Body of pancreas (tissue), 4 donors: ENCODE measurements at regions not wholly inside any gene's neighbourhood (a gene's known extent, or its start where the extent isn't known, plus 50 kb on each side); places are given as distances from the start of the nearest gene placed in this dataset.

Experiments used
- ATAC-seq: fragments of 150-250 bp; one replicate; pipeline ENCODE4 v1.9.1; 2016
- DNase-seq, 4 donors: peaks; one replicate each; pipeline ENCODE4 v3.0.0-alpha.2; 2019
- H3K27ac ChIP-seq, 4 donors: fragments of 200-600 bp; sonication (generic); 1 replicate in 3 of 4; 2 replicates in 1 of 4; pipeline versions ENCODE4 v1.5.1 to v1.6.1; 2016 to 2019; ENCODE audit warnings: mild to moderate bottlenecking in 1 of 4, mixed read lengths in 1 of 4, moderate library complexity in 1 of 4
- H3K27me3 ChIP-seq, 2 donors: fragments of 200-600 bp; sonication (generic); one replicate each; pipeline ENCODE4 v1.6.0; 2016; ENCODE audit warnings: mild to moderate bottlenecking in 1 of 2
- H3K36me3 ChIP-seq, 2 donors: fragments of 200-600 bp; sonication (generic); replicated peaks in 1 of 2; 2 replicates each; pipeline ENCODE4 v1.5.1; 2016; ENCODE audit warnings: low read depth in 2 of 2; ENCODE audit not compliant: insufficient read depth in 1 of 2
- H3K4me1 ChIP-seq: fragments of 200-600 bp; sonication (generic); one replicate; pipeline ENCODE4 v1.6.0; 2016
- H3K4me3 ChIP-seq, 2 donors: fragments of 200-600 bp; sonication (generic); 1 replicate in 1 of 2; 2 replicates in 1 of 2; pipeline ENCODE4 v1.5.1; 2016 to 2019
- H3K9me3 ChIP-seq, 3 donors: fragments of 200-600 bp; sonication (generic); 1 replicate in 2 of 3; 2 replicates in 1 of 3; pipeline ENCODE4 v1.5.1; 2016
- POLR2A ChIP-seq, 3 donors: fragments of 450-650 bp; IDR thresholded peaks; one replicate each; pipeline ENCODE4 v1.6.1; 2016; ENCODE audit warnings: antibody characterized with exemption in 3 of 3, mild to moderate bottlenecking in 2 of 3
- WGBS, 2 donors: methylation state at CpG; one replicate each; pipeline ENCODE4 v1.1.5; 2017; 5-methylcytosine and 5-hydroxymethylcytosine counted together
- intact Hi-C: fragments of 100-400 bp; cut with DNase I; formaldehyde crosslinking; loops from one replicate; pipeline ENCODE4 v1.15.1; 2023
- TF ChIP-seq, protein P1 (sequence below), 7 experiments: fragments of 450-650 bp in 4 of 7; fragments of 200-600 bp in 3 of 7; sonication (generic) in 3 of 7; IDR thresholded peaks; one replicate each; pipeline ENCODE4 v1.5.1; 2016 to 2019; ENCODE audit warnings: antibody characterized with exemption in 7 of 7

DNA sequence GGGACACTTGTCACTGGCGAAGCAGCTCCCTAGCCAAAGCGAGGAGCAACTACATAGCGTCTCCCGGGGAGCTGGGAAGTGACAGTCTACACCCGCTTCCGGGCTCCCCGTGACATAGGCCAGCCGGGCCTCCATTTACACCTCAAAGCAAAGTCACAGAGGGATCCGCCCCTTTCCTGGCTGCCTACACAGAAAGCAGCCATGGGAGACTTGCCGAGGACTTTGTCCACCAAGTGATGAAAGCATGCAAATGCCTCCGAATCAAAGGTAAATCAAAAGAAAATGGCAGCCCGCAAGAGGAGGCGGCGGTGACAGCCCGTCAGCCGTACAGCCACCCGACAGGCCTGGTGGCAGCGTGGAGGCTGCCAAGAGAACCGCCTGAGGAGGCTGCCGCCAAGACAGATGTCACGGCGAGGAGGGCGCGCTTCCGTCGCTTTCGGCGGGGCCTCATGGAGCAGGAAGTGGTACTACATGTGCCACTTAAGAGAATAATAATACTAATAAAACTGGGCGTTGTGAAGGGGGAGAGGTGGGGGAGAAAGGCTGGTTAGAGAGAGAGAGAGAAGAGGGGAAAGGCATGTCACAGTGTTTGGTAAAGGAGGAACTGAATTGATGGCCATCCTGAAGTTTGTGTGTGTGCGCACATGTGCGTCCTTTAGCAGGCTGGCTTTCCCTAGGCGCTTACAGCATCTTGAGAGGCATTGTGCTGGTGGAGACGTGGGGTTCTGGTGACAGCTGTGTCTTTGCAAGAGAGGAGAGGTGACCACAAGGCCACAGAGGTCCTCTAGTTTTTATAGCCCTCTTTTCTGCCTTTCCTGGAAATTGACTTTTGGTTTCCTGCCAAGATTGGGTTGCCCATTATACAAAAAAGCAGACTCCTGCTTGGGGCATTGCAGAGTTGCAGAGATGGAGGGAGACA is 661.7 kb downstream of the VRK1 start:
- H3K9me3 ChIP-seq, result peaks cover 0 to 9% (median 0%) of the 10 kb centered on the region in 3 donors
- intact Hi-C loops, result no loop called here
- no peak overlapping the region for H3K27ac ChIP-seq
- 22 to 34% methylated on average over 30 to 33 of the region's 33 CpGs for WGBS, 2 donors
- no peak overlapping the region for H3K4me3 ChIP-seq
- ATAC-seq (peak; percentile 42), DNase-seq (peak; percentile 17 to 52 (median 42))
- peaks cover 5% of the 10 kb centered on the region for H3K4me1 ChIP-seq
- TF ChIP-seq, protein P1, sequence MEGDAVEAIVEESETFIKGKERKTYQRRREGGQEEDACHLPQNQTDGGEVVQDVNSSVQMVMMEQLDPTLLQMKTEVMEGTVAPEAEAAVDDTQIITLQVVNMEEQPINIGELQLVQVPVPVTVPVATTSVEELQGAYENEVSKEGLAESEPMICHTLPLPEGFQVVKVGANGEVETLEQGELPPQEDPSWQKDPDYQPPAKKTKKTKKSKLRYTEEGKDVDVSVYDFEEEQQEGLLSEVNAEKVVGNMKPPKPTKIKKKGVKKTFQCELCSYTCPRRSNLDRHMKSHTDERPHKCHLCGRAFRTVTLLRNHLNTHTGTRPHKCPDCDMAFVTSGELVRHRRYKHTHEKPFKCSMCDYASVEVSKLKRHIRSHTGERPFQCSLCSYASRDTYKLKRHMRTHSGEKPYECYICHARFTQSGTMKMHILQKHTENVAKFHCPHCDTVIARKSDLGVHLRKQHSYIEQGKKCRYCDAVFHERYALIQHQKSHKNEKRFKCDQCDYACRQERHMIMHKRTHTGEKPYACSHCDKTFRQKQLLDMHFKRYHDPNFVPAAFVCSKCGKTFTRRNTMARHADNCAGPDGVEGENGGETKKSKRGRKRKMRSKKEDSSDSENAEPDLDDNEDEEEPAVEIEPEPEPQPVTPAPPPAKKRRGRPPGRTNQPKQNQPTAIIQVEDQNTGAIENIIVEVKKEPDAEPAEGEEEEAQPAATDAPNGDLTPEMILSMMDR (IDR thresholded peaks at IDR 0.05), result no peak
- peak in 1 of 3 donors; percentile 15 for TF ChIP-seq POLR2A (IDR thresholded peaks at IDR 0.05)
- H3K27me3 ChIP-seq, result no peaks in the 10 kb centered on the region
- no peaks in the 10 kb centered on the region for H3K36me3 ChIP-seq

DNA sequence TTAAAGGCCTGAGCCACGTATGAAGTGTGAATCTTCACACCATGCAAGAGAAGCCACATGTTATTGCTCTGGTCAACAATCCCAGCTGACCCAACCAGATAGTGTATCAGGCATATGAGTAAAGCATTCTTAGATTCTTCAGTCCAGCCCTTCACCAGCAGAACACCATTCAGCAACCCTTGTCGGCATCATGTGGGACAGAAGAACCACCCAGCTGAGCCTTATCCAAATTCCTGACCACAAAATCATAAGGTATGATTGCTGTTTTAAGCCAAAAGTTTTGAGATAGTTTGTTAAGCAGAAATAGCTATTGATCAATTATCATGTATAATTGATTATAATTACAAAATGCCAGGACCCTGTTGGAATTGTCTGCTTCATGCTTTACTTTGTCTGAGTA is 664.9 kb downstream of the VRK1 start:
- intact Hi-C loops, result no loop called here
- H3K9me3 ChIP-seq, result peaks cover 0 to 9% (median 0%) of the 10 kb centered on the region in 3 donors
- ATAC-seq, result no peak
- H3K4me1 ChIP-seq, result peaks cover 5% of the 10 kb centered on the region
- TF ChIP-seq, protein P1 (IDR thresholded peaks at IDR 0.05), result no peak
- no peak for TF ChIP-seq POLR2A (IDR thresholded peaks at IDR 0.05)
- H3K27ac ChIP-seq, result no peak overlapping the region
- no peaks in the 10 kb centered on the region for H3K27me3 ChIP-seq
- H3K36me3 ChIP-seq, result no peaks in the 10 kb centered on the region
- H3K4me3 ChIP-seq, result no peak overlapping the region
- 56 to 69% methylated on average over 2 of the region's 2 CpGs for WGBS, 2 donors
- no peak for DNase-seq

DNA sequence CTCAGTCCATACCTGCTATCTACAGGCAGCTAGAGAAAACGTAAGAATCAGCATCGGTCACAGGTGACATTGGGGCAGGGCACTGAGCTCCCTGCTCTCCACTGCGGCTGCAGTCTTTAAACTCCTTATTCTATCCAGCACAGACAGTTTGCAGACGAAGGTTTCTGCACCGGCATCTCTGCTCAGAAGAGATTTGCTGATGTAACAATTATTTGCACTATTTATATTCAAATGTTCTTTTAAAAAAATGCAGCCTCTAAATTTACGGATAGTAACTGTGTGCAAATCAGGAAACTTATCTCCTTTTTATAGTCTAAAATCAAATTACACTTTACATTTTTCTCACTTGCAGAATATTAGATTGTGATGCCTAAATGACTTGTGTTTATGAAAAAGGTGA is 671.0 kb downstream of the VRK1 start:
- Histone ChIP-seq H3K36me3 (no peaks in the 10 kb centered on the region), H3K4me3 (no peak overlapping the region), H3K4me1 (no peaks in the 10 kb centered on the region), H3K27ac (no peak overlapping the region), H3K9me3 (no peaks in the 10 kb centered on the region), H3K27me3 (no peaks in the 10 kb centered on the region)
- intact Hi-C loops, result no loop called here
- WGBS, 2 donors, result 54 to 69% methylated on average over 6 of the region's 6 CpGs
- no peak for ATAC-seq
- DNase-seq, result no peak
- TF ChIP-seq POLR2A (IDR thresholded peaks at IDR 0.05), result no peak
- TF ChIP-seq, protein P1 (IDR thresholded peaks at IDR 0.05), result no peak

- no peaks in the 10 kb centered on the region for H3K36me3 ChIP-seq
- H3K4me1 ChIP-seq, result no peaks in the 10 kb centered on the region
- no peaks in the 10 kb centered on the region for H3K27me3 ChIP-seq
- no peaks in the 10 kb centered on the region for H3K9me3 ChIP-seq
- no peak for ATAC-seq
- no peak overlapping the region for H3K4me3 ChIP-seq
- no peak for TF ChIP-seq POLR2A (IDR thresholded peaks at IDR 0.05)
- TF ChIP-seq, protein P1 (IDR thresholded peaks at IDR 0.05), result no peak
- H3K27ac ChIP-seq, result no peak overlapping the region
- intact Hi-C loops, result no loop called here
- peak in 2 of 4 donors; percentile 5 to 30 for DNase-seq
- WGBS, 2 donors, result 32 to 50% methylated on average over 4 of the region's 4 CpGs
These were observed 680.2 kb downstream of the VRK1 start for GRCh38 chr14:97477353-97477752.
